ENCODE measurements at regions not wholly inside any gene's neighbourhood (a gene's known extent, or its start where the extent isn't known, plus 50 kb on each side); places are given as distances from the start of the nearest gene placed in this dataset.

DNA sequence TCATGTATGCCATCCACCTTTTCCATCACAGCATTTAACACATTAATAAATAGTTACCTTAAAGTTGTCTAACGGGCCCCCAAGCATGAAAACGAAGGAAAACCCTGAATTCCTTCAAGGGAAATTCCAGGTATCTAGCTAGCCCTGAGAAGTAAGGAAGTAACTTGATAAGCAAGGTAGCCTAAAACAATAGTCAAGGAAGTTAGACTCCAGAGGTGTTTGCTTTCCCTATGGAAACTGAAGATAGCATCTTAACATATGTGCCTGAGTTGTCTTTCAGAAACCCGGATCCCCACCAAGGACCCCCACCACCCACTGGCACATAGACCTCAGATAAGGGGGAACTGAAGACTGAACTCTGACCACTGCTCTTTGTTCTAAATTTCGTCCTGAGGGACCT, 127.4 kb downstream of the TBXT start:
- H3K4me3 ChIP-seq (ENCODE audit: low read length), result no peak overlapping the region
- DNase-seq, result no peak
- no peaks in the 10 kb centered on the region for H3F3A ChIP-seq (ENCODE audit: insufficient read depth, low read length)
- H3K9ac ChIP-seq (ENCODE audit: low read length), result no peak overlapping the region
- no peak overlapping the region for H2AFZ ChIP-seq (ENCODE audit: low read length)
- no peaks in the 10 kb centered on the region for H3K79me2 ChIP-seq (ENCODE audit: low read length)
- no peak for TF ChIP-seq EZH2phosphoT487 (IDR thresholded peaks at IDR 0.05; ENCODE audit: low read length)
- no peak for TF ChIP-seq CTCF (IDR thresholded peaks at IDR 0.05; ENCODE audit: low read length)
- TF ChIP-seq EZH2 (optimal IDR thresholded peaks at IDR 0.05; ENCODE audit: low read depth, low read length), result no peak
- H4K20me1 ChIP-seq (ENCODE audit: insufficient read depth, low read length), result no peaks in the 10 kb centered on the region
- no peaks in the 10 kb centered on the region for H3K9me3 ChIP-seq (replicated peaks; ENCODE audit: insufficient read depth, low read length)
- no peaks in the 10 kb centered on the region for H3K27me3 ChIP-seq (replicated peaks; ENCODE audit: insufficient read depth, low read length)
- no peaks in the 10 kb centered on the region for H3K4me1 ChIP-seq (ENCODE audit: low read length)
- no peaks in the 10 kb centered on the region for H3K9me2 ChIP-seq (replicated peaks; ENCODE audit: insufficient read depth, low read length)
- H3K36me3 ChIP-seq (replicated peaks; ENCODE audit: insufficient read depth, low read length), result no peaks in the 10 kb centered on the region
- H3K27ac ChIP-seq (ENCODE audit: low read length), result no peak overlapping the region
- H3K4me2 ChIP-seq (ENCODE audit: low read depth, low read length), result no peak overlapping the region

GRCh38 chr6:166036316-166037095, 131.1 kb downstream of the TBXT start:
- H3K27me3 ChIP-seq (replicated peaks; ENCODE audit: insufficient read depth, low read length), result no peaks in the 10 kb centered on the region
- TF ChIP-seq EZH2phosphoT487 (IDR thresholded peaks at IDR 0.05; ENCODE audit: low read length) (no peak), CTCF (IDR thresholded peaks at IDR 0.05; ENCODE audit: low read length) (no peak), EZH2 (optimal IDR thresholded peaks at IDR 0.05; ENCODE audit: low read depth, low read length) (no peak)
- no peaks in the 10 kb centered on the region for H3K4me1 ChIP-seq (ENCODE audit: low read length)
- H3K9ac ChIP-seq (ENCODE audit: low read length), result no peak overlapping the region
- no peaks in the 10 kb centered on the region for H3K9me2 ChIP-seq (replicated peaks; ENCODE audit: insufficient read depth, low read length)
- H3K36me3 ChIP-seq (replicated peaks; ENCODE audit: insufficient read depth, low read length), result no peaks in the 10 kb centered on the region
- H4K20me1 ChIP-seq (ENCODE audit: insufficient read depth, low read length), result no peaks in the 10 kb centered on the region
- H3K4me2 ChIP-seq (ENCODE audit: low read depth, low read length), result no peak overlapping the region
- H3F3A ChIP-seq (ENCODE audit: insufficient read depth, low read length), result no peaks in the 10 kb centered on the region
- H2AFZ ChIP-seq (ENCODE audit: low read length), result no peak overlapping the region
- no peak overlapping the region for H3K4me3 ChIP-seq (ENCODE audit: low read length)
- no peaks in the 10 kb centered on the region for H3K9me3 ChIP-seq (replicated peaks; ENCODE audit: insufficient read depth, low read length)
- no peak overlapping the region for H3K27ac ChIP-seq (ENCODE audit: low read length)
- no peaks in the 10 kb centered on the region for H3K79me2 ChIP-seq (ENCODE audit: low read length)
- no peak for DNase-seq

DNA sequence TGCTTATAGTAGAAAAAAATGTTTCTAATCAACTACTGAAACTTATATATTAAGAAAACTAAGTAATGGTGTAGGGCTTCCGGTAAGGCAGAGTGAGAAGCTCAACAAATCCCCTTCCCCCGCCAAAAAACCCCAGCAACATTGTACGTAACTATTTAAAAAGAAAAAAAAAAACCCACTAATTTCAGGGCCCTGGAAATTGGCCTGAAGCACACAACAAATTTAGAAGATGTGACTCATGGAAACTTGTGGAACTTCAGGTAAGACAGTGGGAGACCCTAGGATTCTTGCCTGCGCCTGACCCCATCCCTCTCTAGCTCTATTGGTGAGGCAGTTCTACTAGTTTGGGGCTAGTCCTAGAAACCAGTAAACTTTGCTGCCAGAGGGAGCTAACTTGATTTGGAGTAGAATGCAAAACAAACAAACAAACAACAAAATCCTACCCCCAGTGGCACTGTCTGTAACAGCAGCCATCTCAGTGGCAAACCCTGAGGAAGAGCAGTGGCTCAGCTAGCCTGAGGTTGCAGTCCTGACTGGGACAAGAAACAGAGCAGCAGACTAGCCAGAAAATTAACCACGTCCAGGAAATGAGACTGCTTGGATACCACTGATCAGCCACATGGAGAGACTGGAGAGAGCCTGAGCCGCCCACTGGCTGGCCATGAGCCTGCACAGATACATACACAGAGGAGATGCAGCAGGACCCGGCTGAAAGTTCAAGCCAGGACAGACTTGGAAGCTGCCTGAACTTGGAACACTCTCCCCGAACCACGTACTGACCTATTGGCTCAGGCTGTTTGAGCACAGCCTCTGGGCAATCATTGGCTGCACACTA, 135.1 kb downstream of the TBXT start:
- Histone ChIP-seq H3K36me3 (replicated peaks; ENCODE audit: insufficient read depth, low read length) (no peaks in the 10 kb centered on the region), H3K4me2 (ENCODE audit: low read depth, low read length) (no peak overlapping the region), H3K9me3 (replicated peaks; ENCODE audit: insufficient read depth, low read length) (no peaks in the 10 kb centered on the region), H3K9me2 (replicated peaks; ENCODE audit: insufficient read depth, low read length) (no peaks in the 10 kb centered on the region), H3K27ac (ENCODE audit: low read length) (no peak overlapping the region), H3K9ac (ENCODE audit: low read length) (no peak overlapping the region), H3F3A (ENCODE audit: insufficient read depth, low read length) (no peaks in the 10 kb centered on the region), H3K4me1 (ENCODE audit: low read length) (no peaks in the 10 kb centered on the region), H3K27me3 (replicated peaks; ENCODE audit: insufficient read depth, low read length) (no peaks in the 10 kb centered on the region), H3K79me2 (ENCODE audit: low read length) (no peaks in the 10 kb centered on the region), H3K4me3 (ENCODE audit: low read length) (no peak overlapping the region), H4K20me1 (ENCODE audit: insufficient read depth, low read length) (no peaks in the 10 kb centered on the region), H2AFZ (ENCODE audit: low read length) (no peak overlapping the region)
- TF ChIP-seq EZH2 (optimal IDR thresholded peaks at IDR 0.05; ENCODE audit: low read depth, low read length), result no peak
- no peak for TF ChIP-seq CTCF (IDR thresholded peaks at IDR 0.05; ENCODE audit: low read length)
- TF ChIP-seq EZH2phosphoT487 (IDR thresholded peaks at IDR 0.05; ENCODE audit: low read length), result no peak
- DNase-seq, result no peak

All from MM.1S (cell line).